Fibroblast of peridontal ligament (primary cell): ENCODE measurements at regions not wholly inside any gene's neighbourhood (a gene's known extent, or its start where the extent isn't known, plus 50 kb on each side); places are given as distances from the start of the nearest gene placed in this dataset.

Experiments used
- DNase-seq: peaks from one replicate; pipeline ENCODE4 v3.0.0-alpha.2; 2010; ENCODE audit errors: extremely low read depth

DNA sequence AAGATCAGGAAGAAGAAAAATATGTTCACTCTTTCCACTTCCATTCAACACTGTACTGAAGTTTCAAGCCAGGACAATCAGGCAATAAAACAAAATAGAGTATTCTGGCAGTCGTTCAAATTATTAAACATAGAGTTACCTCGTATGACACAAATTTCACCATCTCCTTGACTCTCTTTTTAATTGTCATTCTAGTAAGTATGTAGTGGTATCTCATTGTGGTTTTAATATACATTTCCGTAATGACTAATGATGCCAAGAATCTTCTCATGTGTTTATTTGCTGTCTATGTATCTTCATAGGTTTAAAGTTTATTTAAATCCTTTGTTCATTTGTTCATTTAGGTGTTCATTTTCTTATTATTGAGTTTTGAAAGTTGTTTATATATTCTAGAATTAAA is 352.2 kb downstream of the IDS start:
- no peak for DNase-seq

DNA sequence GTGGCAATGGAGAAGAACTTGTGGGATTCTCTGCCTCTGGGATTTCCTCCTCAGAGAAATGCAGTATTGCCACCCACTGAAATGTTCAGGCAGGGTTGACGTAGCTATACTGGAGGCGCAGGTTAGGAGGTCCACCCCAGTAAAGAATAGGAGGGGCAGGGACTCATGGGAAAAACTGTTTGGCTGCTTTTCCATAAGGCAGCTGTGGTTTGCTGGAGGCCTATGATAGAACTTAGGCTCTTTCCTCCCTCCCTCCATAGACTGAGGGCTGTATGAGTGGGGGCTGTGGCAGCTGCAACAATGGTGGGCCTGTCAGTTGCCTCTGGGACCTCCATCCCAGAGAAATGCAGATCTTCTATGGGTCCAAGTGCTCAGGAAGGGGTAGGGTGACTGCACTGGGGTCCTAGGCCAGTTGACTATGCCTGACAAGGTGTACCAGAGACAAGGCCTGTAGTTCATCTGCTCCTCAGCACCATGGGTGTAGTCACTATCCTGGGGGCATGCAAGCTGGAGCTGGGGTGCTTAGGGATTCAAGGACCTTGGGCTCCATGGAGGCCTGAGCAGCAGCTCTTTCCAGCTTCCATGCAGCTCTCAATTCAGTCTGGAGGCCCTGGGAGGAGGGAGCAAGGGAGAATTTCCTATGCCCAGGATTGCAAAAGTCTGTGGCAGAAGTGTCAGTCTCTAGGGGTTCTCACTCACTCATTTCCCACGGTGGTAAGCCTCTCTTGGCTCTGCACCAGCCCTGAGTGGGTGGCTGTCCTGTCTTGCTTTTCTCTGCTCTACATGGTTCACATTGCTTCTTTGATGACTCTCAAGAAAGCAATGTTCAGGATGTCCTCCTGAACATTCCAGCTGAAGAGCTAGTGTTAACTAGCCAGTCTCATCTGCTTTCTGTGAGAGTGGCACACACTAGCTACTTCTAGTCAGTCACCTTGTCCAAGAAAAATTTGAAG is 353.0 kb downstream of the IDS start:
- no peak for DNase-seq

DNA sequence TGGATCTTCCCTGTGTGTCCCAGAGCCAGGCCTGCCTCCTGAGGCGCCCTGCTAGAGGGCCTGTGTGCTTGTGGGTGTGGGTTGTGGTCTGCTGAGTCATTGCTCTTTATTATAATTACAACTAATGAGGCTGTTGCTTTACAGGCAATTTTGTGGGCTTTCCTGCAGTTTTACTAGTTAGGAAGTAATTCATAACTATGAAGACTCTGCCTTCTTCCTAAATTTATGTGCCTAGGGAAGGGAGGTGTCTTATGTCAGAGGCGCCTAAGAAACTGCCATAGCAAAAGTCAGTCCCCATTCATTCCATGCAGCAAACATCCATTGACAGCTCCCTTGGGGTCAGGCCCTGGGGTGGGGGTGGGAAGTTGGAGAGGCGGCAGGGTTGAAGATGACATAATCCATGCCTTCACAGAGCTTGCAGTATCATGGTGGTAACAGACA is 359.2 kb downstream of the IDS start:
- no peak for DNase-seq

DNA sequence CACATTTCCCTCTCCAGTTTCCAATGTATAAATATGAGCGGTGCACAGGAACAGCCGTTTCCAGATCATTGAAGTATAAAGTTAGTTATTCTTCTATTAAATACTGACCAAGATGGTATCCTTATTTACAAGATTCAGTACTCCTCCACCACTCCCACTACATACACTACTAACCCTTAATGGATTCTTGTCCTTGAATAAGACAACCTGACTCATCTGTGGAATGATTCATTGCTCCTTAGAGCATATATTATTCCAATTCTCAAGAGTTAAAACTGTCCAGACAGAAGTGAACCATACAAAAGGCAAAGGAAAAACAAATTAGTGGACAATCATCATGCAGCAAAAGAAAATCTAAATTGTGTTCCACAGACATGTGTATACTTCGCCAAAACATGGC is 373.3 kb downstream of the IDS start:
- no peak for DNase-seq

DNA sequence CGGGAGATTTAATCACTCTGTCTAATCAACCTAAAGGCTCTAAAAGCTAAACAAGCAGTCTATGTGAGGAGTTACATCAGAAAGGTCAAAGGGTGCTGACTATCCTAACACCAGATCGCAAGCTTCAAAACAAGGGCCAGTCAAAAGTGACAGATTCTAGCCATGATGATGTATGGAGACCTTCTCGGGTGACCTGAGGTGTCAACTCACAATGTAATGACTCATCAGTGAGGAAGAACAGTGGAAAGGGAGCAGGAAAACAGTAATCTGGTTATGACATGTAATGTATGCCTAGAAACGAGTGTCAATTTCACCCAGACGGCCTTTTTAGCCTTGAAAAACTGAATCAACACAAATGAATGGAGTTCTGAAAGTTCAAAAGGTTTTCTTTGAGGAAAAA is 375.3 kb downstream of the IDS start:
- no peak for DNase-seq

DNA sequence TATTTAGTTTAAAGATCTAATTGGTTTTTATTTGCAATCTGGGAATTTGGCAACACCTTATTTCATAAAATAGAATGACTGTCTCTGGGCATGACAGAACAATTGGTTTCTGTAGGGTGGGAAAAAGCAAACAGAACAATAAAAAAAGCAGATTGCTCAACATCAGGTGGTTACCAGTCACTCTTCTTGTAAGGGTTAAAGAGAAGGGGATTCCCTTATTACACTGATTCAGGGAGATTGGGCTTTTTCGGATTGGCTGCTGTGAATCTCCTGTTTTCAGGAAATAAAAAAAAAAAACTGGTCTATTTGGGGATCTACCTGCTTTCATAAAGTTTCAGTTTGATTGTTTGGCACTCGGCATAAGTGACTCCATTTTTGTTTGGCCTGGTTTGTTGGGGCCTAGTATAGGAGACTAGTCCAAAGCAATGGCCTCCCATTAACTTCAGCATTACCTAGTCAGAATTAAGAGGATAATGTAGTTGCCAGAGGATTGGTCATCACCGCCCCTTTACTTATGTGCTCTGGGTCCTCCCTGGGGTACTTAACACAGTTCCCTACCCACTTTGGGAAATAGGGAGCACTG is 380.5 kb downstream of the IDS start:
- no peak for DNase-seq

DNA sequence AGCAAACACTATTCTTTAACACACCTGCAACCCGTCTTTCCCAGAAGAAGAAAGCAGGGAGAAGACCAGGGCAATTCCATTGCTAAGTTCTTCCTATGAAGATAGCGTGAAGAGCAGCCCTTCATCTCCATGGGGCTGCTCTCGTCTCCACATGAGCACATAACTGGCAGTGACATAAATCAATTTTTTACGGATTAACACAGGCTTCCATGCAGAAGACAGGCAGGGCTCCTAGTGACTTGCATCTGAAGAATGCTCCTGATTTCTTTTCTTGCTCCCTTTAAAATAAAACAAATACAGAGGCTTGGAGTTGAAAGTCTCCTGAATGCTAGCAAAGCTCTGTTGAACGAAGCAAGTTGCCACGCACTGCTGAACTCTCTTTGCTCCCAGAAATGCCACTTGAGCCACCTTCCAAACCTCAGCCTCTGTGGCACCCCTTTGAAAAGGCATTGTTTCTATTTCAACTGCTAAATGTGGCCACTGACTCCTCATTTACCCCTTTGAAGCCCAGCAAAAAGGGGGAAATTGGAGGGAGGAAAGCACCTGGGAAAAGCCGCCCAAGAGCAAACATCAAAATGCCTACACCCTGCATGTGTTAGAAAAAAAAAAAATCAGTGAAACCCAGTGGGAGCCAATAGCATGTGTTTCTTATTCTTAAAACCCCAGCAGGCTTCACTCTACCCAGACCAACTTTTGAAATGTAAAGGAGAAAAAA is 383.7 kb downstream of the IDS start:
- DNase-seq, result no peak

DNA sequence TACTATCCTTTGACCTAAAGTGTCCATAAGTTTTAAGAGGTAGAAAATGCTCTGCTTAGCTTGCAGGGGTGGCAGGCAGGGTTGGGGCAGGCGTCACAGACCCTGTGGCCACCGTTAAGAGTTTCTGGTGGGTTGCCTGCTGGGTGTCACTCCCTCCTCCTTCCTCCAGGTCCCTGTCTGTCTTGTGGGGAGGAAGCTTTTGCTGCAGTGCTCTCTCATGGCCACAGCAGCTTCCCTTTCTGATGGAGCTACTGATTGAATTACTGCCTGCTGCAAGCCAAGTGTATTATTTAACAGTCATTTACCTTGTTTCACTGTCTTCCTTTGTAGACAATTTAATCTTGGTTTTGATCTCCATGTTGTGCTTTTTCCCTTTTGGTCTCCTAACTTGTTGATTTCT is 384.6 kb downstream of the IDS start:
- no peak for DNase-seq

DNA sequence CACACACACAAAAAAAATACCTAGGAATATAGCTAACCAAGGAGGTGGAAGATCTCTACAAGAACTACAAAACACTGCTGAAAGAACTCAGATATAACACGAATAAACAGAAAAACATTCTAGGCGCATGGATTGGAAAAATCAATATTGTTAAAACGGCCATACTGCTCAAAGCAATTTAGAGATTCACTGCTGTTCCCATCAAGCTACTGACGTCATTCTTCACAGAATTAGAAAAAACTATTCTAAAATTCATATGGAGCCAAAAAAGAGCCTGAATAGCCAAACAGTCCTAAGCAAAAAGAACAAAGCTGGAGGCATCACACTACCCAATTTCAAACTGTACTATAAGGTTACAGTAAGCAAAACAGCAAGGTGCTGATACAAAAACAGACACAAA is 390.2 kb downstream of the IDS start:
- DNase-seq, result no peak

DNA sequence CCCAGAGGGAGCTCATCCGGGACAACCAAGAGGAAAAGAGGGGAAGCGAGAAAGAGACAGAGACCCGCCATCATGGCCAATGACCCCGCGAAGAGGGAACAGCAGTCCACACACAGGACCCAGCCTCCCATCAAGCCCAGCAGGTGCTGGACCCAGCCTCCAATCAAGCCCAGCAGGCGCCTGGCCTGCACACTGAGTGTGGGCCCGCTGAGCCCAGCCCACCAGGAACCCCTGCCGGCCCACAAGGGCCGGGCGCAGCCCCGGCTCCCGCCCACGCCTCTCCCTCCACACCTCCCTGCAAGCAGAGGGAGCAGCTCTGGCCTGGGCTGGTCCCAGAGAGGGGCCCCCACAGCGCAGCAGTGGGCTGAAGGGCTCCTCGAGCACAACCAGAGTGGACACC is 391.1 kb downstream of the IDS start:
- DNase-seq, result no peak

DNA sequence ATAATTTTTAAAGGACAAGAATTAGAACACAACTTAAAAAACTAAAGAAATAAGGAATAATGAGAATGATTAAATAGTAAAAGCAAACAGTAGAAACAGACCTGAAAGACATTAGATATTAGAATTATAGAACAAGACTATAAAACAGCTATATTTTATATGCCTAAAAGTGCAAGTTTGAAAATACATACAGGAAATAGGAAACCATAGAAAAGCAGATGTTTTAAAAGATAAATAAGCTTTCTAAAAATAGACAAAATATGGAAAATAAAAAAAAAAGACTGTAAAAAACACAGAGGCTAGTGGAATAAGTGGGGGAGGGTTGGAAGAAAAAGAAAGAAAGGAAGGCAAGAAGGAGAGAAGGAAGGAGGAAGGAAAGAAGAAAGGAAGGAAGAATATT is 407.3 kb downstream of the IDS start:
- DNase-seq, result no peak

DNA sequence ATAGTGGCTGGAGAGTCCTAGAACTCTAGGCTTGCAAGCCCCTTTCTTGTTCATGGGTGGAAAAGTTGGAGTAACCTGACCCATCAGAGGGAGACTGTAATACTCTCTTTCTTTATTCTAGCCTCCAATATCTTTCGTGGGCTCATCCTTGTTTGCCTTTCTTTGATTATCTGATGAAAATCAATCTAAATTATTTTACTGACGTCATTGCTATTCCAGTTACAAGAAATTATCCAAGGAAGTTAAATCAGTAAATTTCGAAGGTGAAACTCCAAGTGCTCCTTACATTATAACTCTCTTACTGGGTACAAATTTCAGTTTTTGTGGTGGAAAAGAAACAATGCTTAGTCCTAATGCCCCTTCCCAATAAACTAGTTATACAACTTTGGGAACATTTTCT is 412.9 kb downstream of the IDS start:
- no peak for DNase-seq

DNA sequence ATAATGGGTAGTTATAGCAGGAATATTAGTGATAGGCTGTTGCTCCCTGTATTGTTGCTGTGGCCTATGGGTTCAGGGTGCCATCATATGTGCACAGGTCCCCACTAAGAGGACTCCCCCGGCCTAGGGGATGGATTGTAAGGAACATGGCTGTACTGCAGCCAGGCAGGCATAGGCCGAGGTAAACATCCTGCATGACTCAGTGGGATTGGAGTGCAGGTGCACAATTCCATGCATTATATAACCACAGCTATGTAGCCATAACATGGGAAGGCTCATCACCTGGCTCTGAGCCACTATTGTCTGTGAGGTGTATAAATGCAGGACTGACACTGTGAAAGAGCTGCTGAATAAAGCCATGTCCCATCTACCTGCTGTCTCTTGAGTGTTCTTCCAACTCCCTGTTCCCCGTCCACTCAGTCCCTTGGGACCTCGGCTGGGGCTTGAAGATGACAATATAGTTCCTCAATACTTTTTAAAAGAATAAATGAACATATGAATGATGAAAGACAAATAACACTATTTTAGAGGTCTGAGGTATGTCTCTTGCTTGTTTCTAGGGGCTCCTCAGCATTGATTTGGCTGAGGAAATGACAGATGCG is 425.2 kb downstream of the IDS start:
- DNase-seq, result no peak

DNA sequence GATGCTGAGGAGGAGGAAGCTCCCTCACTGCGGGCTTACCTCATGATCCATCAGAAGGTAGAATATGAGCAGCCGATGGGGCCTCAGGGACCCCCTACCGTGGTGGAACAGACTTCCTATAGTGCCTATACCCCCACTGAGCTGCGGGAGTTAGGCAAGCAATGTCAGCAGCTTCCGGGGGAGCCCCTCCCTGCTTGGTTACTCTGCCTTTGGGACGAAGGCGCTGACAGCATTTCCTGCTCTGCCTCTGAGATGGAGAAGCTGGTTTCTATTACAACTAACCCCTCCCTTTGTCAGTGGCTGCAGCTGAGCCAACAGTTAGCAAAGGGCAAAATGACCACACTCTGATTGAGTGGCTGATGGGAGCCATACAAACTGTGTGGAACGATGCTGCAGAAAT is 430.7 kb downstream of the IDS start:
- DNase-seq, result peak; percentile 30

DNA sequence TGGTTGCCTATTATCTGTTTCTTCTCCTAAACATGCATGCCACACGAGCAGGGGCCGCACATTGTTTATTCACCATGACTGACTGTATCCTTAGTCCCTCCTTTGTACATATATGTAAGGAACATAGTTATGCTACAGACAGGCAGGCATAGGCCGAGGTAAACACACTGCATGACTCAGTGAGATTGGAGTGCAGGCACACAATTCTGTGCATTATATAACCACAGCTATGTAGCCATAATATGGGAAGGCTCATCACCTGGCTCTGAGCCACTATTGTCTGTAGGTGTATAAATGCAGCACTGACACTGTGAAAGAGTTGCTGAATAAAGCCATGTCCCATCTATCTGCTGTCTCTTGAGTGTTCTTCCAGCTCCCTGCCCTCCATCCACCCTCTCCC is 431.6 kb downstream of the IDS start:
- DNase-seq, result no peak

DNA sequence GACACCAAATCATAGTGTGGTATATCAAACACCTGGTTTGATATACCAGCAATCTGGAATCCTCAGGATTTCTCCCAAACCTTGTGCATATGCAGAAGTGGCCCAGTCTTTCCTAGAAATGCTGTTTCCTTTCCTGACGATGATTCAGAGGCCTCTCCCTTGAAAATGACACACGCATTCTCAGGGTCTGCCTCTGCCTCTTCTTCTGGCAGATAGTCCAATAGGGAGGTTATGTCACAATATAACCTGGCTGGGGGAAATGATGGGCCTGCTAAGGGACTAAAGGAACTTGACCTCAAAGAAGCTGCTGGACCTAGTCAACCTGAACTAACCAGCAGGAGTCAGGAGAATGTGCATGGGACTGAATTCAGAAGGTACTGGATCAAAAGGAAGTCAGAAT is 435.2 kb downstream of the IDS start:
- DNase-seq, result no peak

DNA sequence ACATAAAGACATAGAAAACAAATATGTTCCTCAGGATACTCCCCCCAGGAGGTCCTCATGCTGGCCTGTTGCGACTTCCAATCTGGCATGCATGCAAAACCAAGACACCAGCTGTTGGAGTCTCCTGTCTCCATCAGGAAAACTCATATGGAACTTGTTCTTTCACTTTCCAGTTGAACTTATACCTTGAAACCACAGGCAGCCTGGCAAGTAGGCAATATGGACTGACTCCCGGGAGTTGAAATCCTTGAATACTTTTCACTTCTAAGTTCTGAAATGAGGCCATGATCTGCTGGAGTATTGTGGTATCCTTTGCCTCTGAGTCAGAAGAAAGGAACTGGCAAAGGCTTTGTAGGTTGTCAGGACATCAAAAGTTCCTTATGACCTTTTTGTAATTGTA is 444.2 kb downstream of the IDS start:
- peak; percentile 59 for DNase-seq
